GM21515 (cell line): ENCODE measurements at regions not wholly inside any gene's neighbourhood (a gene's known extent, or its start where the extent isn't known, plus 50 kb on each side); places are given as distances from the start of the nearest gene placed in this dataset.

Source experiments
- ATAC-seq: cut with Tn5 transposase; IDR thresholded peaks from one replicate; pipeline ENCODE4 v1.9.1; 2021; ENCODE audit not compliant: unreplicated experiment

DNA sequence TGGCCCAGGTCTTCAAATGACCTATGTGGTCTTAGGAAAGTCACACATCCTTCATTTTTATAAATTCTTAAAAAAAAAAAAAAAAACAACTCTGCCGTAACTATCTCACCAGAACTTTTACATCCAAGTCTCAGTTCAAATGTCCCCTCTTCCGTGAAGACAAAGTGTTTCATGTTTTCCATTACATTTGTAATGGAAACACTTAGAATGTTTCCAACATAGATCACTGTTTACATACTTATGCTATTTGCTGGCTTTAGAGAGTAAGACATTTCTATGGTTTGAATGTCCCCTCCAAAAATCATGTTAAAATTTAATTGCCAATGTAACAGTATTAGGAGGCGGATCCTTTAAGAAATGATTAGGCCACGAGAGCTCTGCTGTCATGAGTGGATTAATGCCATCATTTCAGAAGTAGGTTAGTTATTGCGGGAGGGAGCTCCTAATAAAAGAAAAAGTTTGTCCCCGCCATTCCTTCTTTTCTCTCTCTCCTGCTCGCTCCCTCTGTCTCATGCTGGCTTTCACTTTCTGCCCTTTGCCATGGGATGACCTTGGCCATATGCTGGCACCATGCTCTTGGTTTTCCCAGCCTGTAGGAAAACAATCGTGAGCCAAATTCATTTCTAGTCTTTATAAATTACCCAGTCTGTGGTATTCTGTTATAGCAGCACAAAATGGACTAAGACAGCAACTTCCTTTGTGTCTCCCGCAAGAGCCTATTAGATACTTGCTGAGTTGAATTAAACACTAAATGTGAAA lies 887.8 kb upstream of the SOX9 start:
- no peak for ATAC-seq

DNA sequence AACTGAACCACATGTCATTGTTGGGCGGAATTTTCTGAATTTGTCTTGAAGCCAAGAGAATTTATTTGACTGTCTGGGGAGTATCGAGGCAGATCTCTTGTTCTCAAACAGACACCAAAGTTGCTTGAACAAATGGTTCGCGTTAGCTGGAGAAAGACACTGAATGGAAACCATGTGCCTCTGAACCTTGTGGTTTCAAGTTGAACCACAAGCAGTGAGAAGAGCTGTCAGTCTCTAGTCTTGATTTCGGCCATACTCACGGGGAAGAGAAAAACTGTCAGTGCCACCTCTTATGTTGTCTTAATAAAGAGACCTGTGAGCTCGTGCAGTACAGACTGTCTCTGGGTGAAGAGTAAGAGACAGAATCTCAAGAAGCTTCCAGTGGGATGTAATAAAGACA lies 886.5 kb upstream of the SOX9 start:
- ATAC-seq: no peak

DNA sequence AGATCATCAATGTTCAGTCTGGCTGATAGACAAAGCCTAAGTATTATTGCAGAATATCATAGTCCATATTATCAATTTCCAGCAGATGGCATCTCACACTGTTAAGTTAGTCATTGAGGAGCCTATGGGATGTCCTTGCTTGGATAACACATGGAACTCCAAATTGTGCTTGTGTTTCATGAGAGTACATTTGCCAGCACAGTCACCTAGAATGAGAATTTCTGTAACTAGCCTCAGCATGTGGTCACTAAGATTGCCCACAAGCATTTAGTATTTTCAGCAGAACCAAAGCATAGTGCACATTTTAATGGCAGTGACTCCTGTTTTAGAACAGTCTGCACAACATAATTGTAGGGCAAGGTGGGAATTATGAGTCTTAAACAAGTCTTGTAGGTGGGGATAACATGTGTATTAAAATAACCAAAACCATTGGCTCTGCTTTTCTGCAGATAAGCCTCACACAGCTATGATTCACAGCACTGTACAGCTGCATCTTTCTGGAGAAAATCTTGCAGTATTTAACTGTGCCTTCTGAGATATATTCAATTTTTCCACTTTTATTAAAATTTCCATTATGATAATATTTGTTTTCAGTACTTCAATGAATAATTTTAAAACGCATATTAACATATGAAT lies 882.8 kb upstream of the SOX9 start:
- no peak for ATAC-seq

DNA sequence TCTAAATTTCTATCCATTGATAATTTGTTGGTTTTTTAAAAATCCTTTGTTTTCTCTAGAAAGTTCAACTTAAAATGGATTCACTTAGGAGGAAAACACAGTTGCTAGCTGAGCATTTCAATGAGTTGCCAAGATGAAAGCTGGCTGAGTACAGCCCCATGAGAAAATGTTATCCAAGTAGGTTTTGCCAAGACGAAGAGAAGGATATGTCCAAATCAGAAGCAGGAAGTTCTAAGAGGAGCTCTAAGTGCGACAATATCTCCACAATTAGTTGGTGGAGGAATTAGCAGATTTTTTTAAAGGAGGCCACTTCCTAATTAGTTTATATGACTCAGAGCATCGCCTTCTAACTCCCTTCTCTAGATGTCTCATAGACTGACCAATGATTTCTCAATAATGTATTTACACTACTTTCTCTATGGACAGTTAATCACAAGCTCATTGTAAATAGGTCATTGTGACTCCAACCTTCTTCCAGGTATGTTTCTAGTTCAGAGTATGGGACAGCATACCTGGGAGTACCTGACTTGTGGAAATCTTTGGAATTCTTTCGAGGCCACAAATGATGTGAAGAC lies 873.3 kb upstream of the SOX9 start:
- no peak for ATAC-seq

- ATAC-seq: no peak
Measured at GRCh38 chr17:71251276-71251675, 869.5 kb upstream of the SOX9 start.

DNA sequence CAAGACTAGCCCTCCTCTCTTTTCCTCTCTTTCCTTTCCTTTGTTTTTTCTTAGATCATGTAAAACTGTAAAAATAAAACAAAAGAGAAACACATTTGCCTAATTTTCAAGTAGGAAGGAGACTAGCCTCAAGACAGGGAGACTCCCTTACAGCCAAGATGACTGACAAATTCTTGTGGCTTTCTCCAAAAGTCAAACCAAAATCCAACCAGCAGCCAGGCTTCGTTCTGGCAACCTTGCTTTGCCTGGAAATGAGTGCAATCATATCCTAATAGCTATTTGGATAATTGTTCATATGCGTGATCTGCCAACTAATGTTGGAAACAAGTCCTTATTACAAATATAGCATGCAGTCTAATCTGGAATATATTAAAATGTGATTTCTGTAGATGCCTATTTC lies 868.9 kb upstream of the SOX9 start:
- no peak for ATAC-seq

DNA sequence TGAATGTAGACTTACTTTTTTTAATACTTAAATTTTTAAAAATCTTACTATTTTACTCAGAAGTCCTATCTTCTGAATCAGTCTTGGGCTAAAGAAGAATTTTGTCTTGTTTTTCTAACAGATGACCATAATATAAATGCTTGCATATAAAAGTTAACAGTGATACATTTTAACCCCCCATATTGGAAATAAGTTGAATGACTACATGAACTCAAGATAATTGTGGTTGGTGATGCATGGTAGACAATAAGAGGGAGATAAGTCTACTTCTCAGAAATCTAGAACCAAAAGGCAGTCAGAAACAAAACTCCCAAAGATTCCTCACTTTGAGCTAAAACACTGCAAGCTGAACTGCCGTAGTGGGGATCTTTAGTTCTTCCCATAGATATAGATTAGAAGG lies 868.4 kb upstream of the SOX9 start:
- no peak for ATAC-seq

GRCh38 chr17:71257096-71257495 lies 863.7 kb upstream of the SOX9 start:
- no peak for ATAC-seq

DNA sequence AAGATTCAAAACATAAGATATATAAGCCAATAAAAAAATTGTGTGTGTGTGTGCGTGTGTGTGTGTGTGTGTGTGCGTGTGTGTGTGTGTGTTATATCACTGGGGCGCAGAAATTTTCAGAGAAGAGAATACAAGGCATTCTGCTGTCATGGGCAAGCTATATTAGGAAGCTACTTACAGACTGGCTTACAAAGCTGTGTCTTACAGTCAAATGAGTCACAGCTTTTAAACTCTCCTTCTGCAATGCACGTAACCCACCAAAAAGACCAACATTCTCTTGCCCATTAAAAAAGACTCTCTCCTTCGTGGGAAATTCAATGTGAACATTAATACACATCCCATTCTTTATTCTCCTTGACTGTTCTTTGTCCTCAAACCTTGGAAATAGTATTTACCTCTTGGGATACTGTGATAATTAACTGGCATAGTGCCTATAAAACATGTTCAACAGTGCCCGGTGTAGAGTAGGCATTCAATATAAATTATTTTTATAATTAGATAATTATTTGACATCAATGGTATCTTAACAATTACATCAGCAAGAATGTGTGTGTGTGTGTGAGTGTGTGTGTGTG lies 860.4 kb upstream of the SOX9 start:
- no peak for ATAC-seq

DNA sequence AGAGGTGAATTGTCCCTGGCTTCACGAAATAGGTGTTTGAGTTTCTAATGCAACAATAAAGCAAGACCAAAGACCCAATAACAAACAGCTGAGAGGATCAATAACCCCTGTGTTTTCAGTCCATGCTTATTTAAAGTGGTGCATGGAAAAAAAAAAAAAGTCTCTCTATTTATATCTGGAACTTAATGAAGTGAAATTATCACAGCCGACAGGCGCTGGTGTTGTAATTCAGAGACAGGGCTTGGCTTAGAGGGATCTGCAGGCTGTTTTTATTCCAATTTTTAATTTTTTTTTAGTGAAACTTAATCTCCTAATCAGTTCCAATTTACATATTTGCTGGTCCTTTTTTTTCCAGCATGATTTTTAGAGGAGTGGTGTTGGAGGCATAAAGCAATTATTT lies 858.2 kb upstream of the SOX9 start:
- ATAC-seq: no peak

DNA sequence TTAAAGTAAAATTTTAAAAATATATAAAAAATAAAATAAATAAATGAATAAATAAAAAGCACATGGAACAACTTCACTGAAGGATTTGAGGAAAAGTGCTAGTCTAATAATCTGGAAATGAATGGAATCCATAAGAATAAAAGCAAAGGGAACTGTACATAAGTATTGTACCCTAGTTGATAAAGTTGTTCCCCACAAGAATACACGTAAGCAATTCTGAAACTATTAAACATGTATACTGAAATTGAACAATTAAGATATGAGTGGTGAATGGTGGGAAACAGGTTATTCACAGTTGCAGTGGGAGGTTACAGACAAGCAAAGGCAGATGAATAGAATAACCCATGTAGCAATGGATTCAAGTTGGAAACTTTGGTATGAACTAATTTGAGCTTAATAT lies 853.2 kb upstream of the SOX9 start:
- no peak for ATAC-seq

DNA sequence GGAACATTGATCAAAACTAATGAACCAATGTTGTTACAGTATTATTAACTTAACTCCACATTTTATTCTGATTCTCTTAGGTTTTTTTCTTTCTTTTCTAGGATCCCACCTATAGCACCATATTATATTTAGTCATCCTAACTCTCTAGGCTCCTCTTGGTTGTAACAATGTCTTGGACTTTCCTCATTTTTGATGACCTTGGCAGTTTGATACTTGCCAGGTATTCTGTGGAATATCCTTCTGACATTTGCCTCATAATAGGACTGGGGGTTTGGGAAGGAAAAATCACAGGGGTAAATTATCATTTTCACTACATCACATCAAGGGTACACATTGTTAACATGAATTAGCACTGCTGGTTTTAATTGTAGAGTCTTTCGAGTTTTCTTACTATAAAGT lies 851.6 kb upstream of the SOX9 start:
- no peak for ATAC-seq

- no peak for ATAC-seq
Measured at GRCh38 chr17:71273441-71273840, 847.4 kb upstream of the SOX9 start.

- ATAC-seq: no peak
Measured at GRCh38 chr17:71276079-71276478, 844.7 kb upstream of the SOX9 start.

DNA sequence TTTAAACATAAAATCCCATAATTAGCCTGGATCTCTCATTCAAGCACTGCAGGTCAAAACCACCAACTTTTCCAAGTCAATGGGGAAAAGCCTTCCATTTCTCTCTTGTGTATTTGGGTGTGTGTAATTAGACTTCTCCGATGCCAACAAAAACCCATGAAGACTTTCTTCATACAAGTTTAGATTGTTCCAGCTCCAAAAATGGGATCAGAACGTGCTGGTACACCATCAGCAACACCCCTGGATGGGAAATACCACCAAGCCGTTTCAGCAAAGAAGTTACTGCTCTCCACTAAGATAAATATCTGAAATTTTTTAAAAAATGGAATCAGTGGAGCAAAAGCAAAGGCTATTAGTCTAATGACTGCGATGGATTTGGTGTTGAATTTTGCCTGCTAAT lies 837.3 kb upstream of the SOX9 start:
- ATAC-seq: no peak

GRCh38 chr17:71284032-71284755 lies 836.6 kb upstream of the SOX9 start:
- ATAC-seq: no peak

DNA sequence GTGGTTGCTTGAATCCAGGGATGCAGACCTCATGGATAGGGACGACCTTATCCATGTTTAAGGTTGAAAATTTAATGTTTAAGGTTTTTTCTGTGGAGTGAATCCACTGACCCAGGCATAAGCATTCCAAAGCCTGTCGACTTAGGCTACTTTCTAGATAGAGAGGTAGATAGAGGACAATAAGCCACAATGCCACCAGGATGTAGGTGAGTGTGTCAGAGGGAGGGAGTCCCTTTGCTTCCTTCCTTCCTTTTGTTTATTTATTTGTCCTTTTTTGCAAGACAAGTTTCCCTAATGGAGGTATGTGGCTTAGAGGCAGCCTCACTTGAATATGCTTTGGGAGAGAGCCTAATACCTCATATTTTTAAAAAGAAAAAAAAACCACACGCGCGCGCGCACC lies 834.2 kb upstream of the SOX9 start:
- ATAC-seq: no peak

DNA sequence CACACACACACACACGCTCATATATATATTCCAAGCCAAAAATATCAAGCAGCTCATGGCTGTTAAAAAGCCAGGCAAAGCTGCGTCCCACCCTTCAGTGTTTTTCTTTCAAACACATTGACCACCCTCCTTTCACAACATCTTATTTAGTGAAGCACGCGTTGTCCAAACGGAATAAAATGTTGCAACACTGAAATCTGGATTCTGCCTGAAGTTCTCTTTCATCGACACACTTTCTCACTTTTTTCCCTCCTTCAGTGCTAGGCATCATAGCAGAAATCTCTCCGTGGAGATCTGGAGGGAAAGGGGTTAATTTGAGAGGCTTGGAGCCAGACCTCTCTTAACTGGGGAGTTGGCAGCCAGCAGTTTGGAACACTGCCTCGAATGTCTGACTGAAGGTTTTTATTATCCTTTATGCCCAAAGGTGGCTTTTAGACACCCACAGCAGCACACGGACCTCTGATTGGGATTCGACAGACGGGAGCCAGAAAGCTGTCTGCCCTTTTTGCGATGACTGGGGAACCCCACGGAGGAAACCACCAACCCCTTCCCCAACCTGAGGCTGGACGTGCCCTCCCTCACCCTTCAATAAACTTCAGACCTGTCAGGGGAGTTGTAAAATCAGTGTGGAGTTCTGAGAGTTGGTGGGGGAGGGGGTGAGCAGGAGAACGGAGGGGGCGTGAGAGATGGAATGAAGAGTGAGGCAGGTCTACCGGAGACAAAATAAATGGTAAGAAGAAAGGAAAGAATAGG lies 833.6 kb upstream of the SOX9 start:
- no peak for ATAC-seq

DNA sequence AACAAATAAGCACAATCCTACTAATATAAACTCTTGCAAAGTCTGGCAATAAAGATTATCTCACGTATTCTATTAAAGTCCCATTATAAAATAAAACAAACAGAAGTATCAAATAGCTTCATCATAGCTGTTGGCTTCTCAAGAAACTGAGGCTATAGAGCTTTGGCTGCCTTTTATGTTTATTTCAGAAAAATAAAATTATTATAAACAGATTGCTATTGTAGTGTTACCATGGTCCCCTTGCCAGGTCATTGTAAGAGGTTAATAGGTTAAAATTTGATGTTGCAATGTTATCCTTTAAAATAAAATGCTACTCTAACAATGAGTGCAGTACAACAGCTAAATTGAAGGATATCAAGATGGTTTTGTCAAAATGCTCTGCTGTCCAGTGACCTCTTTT lies 828.8 kb upstream of the SOX9 start:
- no peak for ATAC-seq

GRCh38 chr17:71296005-71296404 lies 824.8 kb upstream of the SOX9 start:
- ATAC-seq: no peak

DNA sequence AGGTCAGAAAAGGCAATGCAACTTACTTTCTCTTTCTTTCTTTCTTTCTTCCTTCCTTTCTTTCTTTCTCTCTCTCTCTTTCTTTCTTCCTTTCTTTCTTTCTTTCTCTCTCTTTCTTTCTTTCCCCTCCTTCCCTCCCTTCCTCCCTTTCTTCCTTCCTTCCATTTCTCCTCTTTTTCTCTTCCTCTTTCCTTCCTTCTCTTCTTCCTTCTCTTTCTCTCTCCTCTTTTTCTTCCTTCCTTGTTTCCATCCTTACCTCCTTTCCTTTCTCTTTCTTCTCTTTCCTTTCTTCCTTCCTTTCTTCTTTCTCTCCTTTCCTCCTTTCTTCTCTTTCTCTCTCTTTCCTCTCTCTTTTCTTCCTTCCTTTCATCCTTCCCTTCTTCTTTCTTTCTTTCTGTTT lies 819.8 kb upstream of the SOX9 start:
- ATAC-seq: no peak
